Caco-2 (cell line): ENCODE measurements at regions not wholly inside any gene's neighbourhood (a gene's known extent, or its start where the extent isn't known, plus 50 kb on each side); places are given as distances from the start of the nearest gene placed in this dataset.

Experiments
- BruUV-seq: library from RNA; stranded (reverse); fragments of 400-500 nt; replicated peaks from 2 replicates; lab custom pipeline; 2021; lab: Mats Ljungman, UMichigan
- CTCF ChIA-PET: fragments of 300-600 bp; sonication (Branson Sonifier 250); formaldehyde crosslinking; loops from one replicate; lab custom pipeline; 2022; ENCODE audit warnings: antibody characterized with exemption; lab: Charles Lee
- POLR2A ChIA-PET: fragments of 300-600 bp; sonication (Branson Sonifier 250); formaldehyde crosslinking; loops from one replicate; lab custom pipeline; 2022; ENCODE audit warnings: antibody characterized with exemption; lab: Charles Lee
- DNase-seq, 2 experiments: peaks; one replicate each; pipeline versions ENCODE4 v3.0.0 to v3.0.0-alpha.2; 2020 to 2022
- H3K27me3 ChIP-seq: replicated peaks from 2 replicates; pipeline ENCODE4 v1.6.0; 2011; ENCODE audit warnings: low read length; ENCODE audit not compliant: control insufficient read depth, insufficient read depth
- H3K36me3 ChIP-seq: 2 replicates; pipeline ENCODE4 v1.5.1; 2011; ENCODE audit warnings: low read length; ENCODE audit not compliant: control insufficient read depth, insufficient read depth
- H3K4me1 ChIP-seq: fragments of 250-450 bp; sonication (Bioruptor Pico); 2 replicates; pipeline ENCODE4 v1.5.1; 2020; ENCODE audit warnings: mild to moderate bottlenecking
- H3K4me3 ChIP-seq: 2 replicates; pipeline ENCODE4 v1.5.1; 2011; ENCODE audit warnings: low read depth, mild to moderate bottlenecking, control low read depth, low read length
- H3K9me3 ChIP-seq: fragments of 250-450 bp; sonication (Bioruptor Pico); 2 replicates; pipeline ENCODE4 v1.5.1; 2020; ENCODE audit warnings: mild to moderate bottlenecking, moderate library complexity
- H3K27ac Mint-ChIP-seq: one replicate; pipeline ENCODE4 v1.8.0; 2022; ENCODE audit warnings: mixed read lengths; ENCODE audit not compliant: unreplicated experiment
- H3K27me3 Mint-ChIP-seq: one replicate; pipeline ENCODE4 v1.8.0; 2022; ENCODE audit warnings: mixed read lengths; ENCODE audit not compliant: insufficient read depth, unreplicated experiment
- H3K36me3 Mint-ChIP-seq: one replicate; pipeline ENCODE4 v1.8.0; 2022; ENCODE audit warnings: mild to moderate bottlenecking, mixed read lengths; ENCODE audit not compliant: insufficient read depth, unreplicated experiment
- H3K4me1 Mint-ChIP-seq: one replicate; pipeline ENCODE4 v1.8.0; 2022; ENCODE audit warnings: low read depth, mixed read lengths; ENCODE audit not compliant: unreplicated experiment
- H3K4me3 Mint-ChIP-seq: one replicate; pipeline ENCODE4 v1.8.0; 2022; ENCODE audit warnings: mild to moderate bottlenecking, moderate library complexity, mixed read lengths; ENCODE audit not compliant: unreplicated experiment
- H3K9me3 Mint-ChIP-seq: one replicate; pipeline ENCODE4 v1.8.0; 2022; ENCODE audit warnings: mixed read lengths; ENCODE audit not compliant: unreplicated experiment
- intact Hi-C: fragments of 100-400 bp; cut with micrococcal nuclease; formaldehyde crosslinking; loops from one replicate; pipeline ENCODE4 v1.10.0; 2022; ENCODE audit not compliant: unreplicated experiment
- TF ChIP-seq, protein P1 (sequence below), 2 experiments: fragments of 200-600 bp in 1 of 2; IDR thresholded peaks; 1 replicate in 1 of 2; 2 replicates in 1 of 2; pipeline versions ENCODE4 v1.5.1 to v1.8.0; 2011 to 2022; ENCODE audit warnings: antibody characterized with exemption in 1 of 2, control low read depth in 1 of 2, inconsistent platforms in 1 of 2, low read depth in 1 of 2, low read length in 1 of 2, mild to moderate bottlenecking in 1 of 2, moderate library complexity in 1 of 2; ENCODE audit not compliant: insufficient read depth in 1 of 2, severe bottlenecking in 1 of 2, unreplicated experiment in 1 of 2

DNA sequence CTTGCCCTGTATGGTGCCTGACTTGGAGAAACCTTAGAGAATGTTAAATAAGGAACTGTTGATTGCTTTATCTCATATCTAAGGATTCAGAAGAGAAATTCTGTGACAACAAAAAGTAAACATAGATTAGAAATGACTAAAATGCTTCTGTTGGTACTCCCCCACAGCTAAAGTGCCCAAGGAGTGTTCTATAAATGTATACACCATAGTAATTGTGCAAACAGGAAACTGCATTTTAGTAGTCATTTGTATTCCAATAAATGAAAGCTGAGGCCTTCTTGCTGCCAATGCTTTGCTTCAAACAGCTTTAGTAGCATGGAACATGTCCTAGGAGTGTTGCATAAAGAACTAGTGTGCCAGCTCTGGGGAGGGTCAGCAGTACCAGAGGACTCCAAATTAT, 343.7 kb upstream of the IRAK1BP1 start:
- H3K27me3 Mint-ChIP-seq, result no peaks in the 10 kb centered on the region
- H3K4me3 Mint-ChIP-seq, result no peak overlapping the region
- intact Hi-C loops, result no loop called here
- H3K36me3 Mint-ChIP-seq, result no peaks in the 10 kb centered on the region
- H3K27ac Mint-ChIP-seq, result no peak overlapping the region
- peaks cover 17% of the 10 kb centered on the region for H3K9me3 Mint-ChIP-seq
- no peaks in the 10 kb centered on the region for H3K36me3 ChIP-seq
- no TSS peak for BruUV-seq
- ChIA-PET CTCF (no interaction called here), POLR2A (no interaction called here)
- no peak for DNase-seq
- no peaks in the 10 kb centered on the region for H3K9me3 ChIP-seq
- no peaks in the 10 kb centered on the region for H3K27me3 ChIP-seq
- no peaks in the 10 kb centered on the region for H3K4me1 Mint-ChIP-seq
- H3K4me3 ChIP-seq, result no peak overlapping the region
- TF ChIP-seq, protein P1, sequence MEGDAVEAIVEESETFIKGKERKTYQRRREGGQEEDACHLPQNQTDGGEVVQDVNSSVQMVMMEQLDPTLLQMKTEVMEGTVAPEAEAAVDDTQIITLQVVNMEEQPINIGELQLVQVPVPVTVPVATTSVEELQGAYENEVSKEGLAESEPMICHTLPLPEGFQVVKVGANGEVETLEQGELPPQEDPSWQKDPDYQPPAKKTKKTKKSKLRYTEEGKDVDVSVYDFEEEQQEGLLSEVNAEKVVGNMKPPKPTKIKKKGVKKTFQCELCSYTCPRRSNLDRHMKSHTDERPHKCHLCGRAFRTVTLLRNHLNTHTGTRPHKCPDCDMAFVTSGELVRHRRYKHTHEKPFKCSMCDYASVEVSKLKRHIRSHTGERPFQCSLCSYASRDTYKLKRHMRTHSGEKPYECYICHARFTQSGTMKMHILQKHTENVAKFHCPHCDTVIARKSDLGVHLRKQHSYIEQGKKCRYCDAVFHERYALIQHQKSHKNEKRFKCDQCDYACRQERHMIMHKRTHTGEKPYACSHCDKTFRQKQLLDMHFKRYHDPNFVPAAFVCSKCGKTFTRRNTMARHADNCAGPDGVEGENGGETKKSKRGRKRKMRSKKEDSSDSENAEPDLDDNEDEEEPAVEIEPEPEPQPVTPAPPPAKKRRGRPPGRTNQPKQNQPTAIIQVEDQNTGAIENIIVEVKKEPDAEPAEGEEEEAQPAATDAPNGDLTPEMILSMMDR (IDR thresholded peaks at IDR 0.05; ENCODE audit: insufficient read depth in 1 of 2, low read depth in 1 of 2, low read length in 1 of 2, severe bottlenecking in 1 of 2, unreplicated experiment in 1 of 2), result no peak
- H3K4me1 ChIP-seq, result peaks cover 17% of the 10 kb centered on the region

DNA sequence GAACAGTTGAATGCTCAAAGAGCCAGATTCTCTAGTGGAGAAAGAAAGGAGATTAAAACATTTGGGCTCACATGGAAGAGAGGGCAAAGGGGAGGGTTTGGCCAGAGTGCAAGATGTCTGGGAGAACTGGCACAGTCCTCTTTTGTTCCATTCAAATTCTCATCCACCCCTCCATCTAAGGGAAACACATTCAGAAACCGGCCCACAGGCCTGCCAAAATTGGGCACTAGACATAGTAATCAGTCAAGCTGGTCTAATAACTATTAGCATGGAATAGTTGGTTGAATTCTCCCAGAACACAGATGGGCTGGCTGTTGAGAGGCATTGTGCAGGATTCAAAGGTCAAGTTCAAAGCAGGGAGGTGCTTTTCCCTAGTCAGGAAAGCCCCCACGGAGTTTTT, 341.4 kb upstream of the IRAK1BP1 start:
- H3K9me3 Mint-ChIP-seq, result peaks cover 17% of the 10 kb centered on the region
- POLR2A ChIA-PET, result no interaction called here

DNA sequence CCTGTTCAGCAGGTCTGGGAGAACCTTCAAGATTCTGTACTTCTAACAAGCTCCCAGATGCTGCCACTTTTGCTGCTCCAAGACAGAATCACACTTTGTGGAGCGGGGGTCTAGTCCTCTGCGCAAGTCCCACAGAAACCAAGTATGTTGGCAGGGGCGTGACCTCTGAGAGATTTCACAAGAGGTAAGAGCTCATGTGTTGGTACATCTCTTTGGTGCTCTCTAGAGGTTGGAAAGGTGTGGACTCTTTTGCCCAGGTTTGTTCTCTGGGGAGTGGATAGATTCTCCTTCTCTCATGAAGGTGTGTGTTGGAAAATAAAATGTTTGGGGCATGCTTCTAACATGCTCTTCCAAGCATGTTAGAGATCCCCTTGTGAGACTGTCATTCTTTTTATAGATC, 340.9 kb upstream of the IRAK1BP1 start:
- no peak overlapping the region for H3K4me3 Mint-ChIP-seq
- DNase-seq, result no peak
- no peaks in the 10 kb centered on the region for H3K27me3 ChIP-seq
- H3K9me3 ChIP-seq, result no peaks in the 10 kb centered on the region
- no peaks in the 10 kb centered on the region for H3K4me1 Mint-ChIP-seq
- TF ChIP-seq, protein P1 (IDR thresholded peaks at IDR 0.05; ENCODE audit: insufficient read depth in 1 of 2, low read depth in 1 of 2, low read length in 1 of 2, severe bottlenecking in 1 of 2, unreplicated experiment in 1 of 2), result peak in 1 of 2 experiments; percentile 8
- no peaks in the 10 kb centered on the region for H3K27me3 Mint-ChIP-seq
- CTCF ChIA-PET, result no interaction called here
- H3K27ac Mint-ChIP-seq, result no peak overlapping the region
- H3K4me3 ChIP-seq, result no peak overlapping the region
- no TSS peak for BruUV-seq
- H3K4me1 ChIP-seq, result peaks cover 17% of the 10 kb centered on the region
- peaks cover 12% of the 10 kb centered on the region for H3K9me3 Mint-ChIP-seq
- POLR2A ChIA-PET, result no interaction called here
- intact Hi-C loops, result no loop called here
- H3K36me3 Mint-ChIP-seq, result no peaks in the 10 kb centered on the region
- H3K36me3 ChIP-seq, result no peaks in the 10 kb centered on the region

More for the DNA sequence above, 341.4 kb upstream of the IRAK1BP1 start:
- no peak overlapping the region for H3K4me3 Mint-ChIP-seq
- H3K36me3 Mint-ChIP-seq, result no peaks in the 10 kb centered on the region
- H3K27ac Mint-ChIP-seq, result no peak overlapping the region
- peaks cover 17% of the 10 kb centered on the region for H3K4me1 ChIP-seq
- CTCF ChIA-PET, result no interaction called here
- H3K9me3 ChIP-seq, result no peaks in the 10 kb centered on the region
- H3K4me3 ChIP-seq, result no peak overlapping the region
- no peaks in the 10 kb centered on the region for H3K27me3 Mint-ChIP-seq
- H3K27me3 ChIP-seq, result no peaks in the 10 kb centered on the region
- TF ChIP-seq, protein P1 (IDR thresholded peaks at IDR 0.05; ENCODE audit: insufficient read depth in 1 of 2, low read depth in 1 of 2, low read length in 1 of 2, severe bottlenecking in 1 of 2, unreplicated experiment in 1 of 2), result no peak
- intact Hi-C loops, result no loop called here
- no peaks in the 10 kb centered on the region for H3K4me1 Mint-ChIP-seq
- no peaks in the 10 kb centered on the region for H3K36me3 ChIP-seq
- no peak for DNase-seq
- BruUV-seq, result no TSS peak
